Fibroblast of mammary gland (primary cell): ENCODE measurements at regions not wholly inside any gene's neighbourhood (a gene's known extent, or its start where the extent isn't known, plus 50 kb on each side); places are given as distances from the start of the nearest gene placed in this dataset.

Source experiments
- DNase-seq: peaks from one replicate; pipeline ENCODE4 v3.0.0-alpha.2; 2010; ENCODE audit warnings: low read depth
- H3K4me3 ChIP-seq: 2 replicates; pipeline ENCODE4 v1.5.1; 2011; ENCODE audit warnings: low read depth, mild to moderate bottlenecking, low read length, moderate library complexity; ENCODE audit not compliant: control insufficient read depth
- CTCF ChIP-seq: conservative IDR thresholded peaks from 2 replicates; pipeline ENCODE4 v1.5.1; 2011; ENCODE audit warnings: low read depth, low read length, inconsistent platforms; ENCODE audit not compliant: control insufficient read depth, insufficient read depth

- no peak overlapping the region for H3K4me3 ChIP-seq
- no peak for DNase-seq
- TF ChIP-seq CTCF: no peak
Measured at GRCh38 chr5:14078716-14079115, 64.4 kb upstream of the TRIO start.

- no peak overlapping the region for H3K4me3 ChIP-seq
- TF ChIP-seq CTCF: no peak
- no peak for DNase-seq
Measured at GRCh38 chr5:14077501-14077900, 65.6 kb upstream of the TRIO start.

DNA sequence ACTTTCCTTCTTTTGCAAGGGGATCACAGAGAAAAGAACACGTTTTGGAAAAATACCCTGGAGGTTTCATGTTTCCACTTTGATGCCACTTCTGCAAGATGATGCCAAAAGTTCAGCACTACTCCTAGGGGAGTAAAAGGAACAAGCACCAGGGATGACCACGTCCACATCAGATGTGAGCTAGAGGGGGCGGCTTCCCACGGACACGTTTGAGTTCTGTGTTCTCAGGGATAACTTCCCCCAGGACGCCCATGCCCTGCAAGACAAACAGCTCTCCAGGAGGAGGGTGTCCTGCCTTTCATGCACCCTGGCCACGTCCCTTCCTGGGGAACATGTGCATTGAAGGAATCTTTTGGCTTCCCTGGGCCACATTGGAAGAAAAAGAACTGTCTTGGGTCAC lies 66.6 kb upstream of the TRIO start:
- no peak for TF ChIP-seq CTCF
- no peak for DNase-seq
- no peak overlapping the region for H3K4me3 ChIP-seq

DNA sequence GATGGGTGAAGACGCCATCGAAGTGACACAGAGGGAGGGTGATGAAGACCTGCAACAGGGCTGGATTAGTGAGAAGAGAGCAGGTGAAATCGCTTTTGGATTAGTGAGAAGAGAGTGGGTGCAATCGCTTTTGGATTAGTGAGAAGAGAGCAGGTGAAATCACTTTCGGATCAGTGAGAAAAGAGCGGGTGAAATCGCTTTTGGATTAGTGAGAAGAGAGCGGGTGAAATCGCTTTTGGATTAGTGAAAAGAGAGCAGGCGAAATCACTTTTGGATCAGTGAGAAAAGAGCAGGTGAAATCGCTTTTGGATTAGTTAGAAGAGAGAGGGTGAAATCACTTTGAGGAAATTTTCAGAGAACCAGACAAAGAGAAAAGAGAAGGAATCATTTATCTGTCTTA lies 67.2 kb upstream of the TRIO start:
- no peak for TF ChIP-seq CTCF
- no peak overlapping the region for H3K4me3 ChIP-seq

DNA sequence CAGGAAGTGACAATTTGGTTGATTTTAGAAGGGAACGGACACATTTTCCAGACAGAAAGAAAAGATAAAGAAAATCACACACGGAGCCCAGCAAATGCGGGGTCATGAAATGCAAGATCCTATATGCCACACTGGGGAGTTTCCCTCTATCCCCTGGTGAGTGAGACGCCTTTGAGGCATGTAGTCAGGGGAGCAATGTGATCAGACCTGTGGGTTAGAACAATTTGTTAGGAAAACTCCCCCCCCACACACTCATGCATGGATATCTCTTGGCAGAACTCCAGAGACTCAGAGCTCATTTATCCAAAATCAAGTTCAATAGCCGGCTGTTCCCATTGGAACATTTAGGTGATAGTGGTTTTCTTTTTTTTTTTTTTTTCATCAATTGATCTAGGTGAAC lies 71.7 kb upstream of the TRIO start:
- H3K4me3 ChIP-seq: no peak overlapping the region
- no peak for DNase-seq
- TF ChIP-seq CTCF: no peak

More for the DNA sequence above, 67.2 kb upstream of the TRIO start:
- no peak for DNase-seq

DNA sequence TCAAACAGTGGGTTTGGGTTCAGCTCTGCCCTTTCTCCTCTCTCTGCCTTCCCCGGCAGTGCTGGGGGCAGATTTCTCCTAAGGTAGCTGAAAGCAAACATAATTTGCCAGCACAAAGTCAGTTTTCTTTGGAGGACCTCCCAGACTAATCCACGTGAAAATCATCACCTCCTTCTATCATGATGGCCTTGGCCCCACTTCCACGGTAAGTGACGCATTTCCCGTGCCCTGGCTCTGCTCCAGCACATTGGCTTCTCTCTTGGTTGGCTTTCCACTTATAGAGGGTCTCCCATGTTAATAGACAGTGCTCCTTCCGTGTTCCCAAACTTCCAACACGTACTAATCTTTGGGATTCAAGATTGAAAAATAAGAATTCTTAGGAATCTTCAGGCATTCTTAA lies 74.1 kb upstream of the TRIO start:
- no peak overlapping the region for H3K4me3 ChIP-seq
- no peak for TF ChIP-seq CTCF
- DNase-seq: no peak

- no peak for DNase-seq
- no peak overlapping the region for H3K4me3 ChIP-seq
- TF ChIP-seq CTCF: no peak
Measured at GRCh38 chr5:14068136-14068535, 75.0 kb upstream of the TRIO start.
